ENCODE measurements at regions not wholly inside any gene's neighbourhood (a gene's known extent, or its start where the extent isn't known, plus 50 kb on each side); places are given as distances from the start of the nearest gene placed in this dataset.

GRCh38 chr6:169029861-169030260, 223.8 kb downstream of the THBS2 start:
- Mint-ChIP-seq H3K4me1 (no peaks in the 10 kb centered on the region), H3K4me3 (no peak overlapping the region)

GRCh38 chr6:169028343-169028742, 225.3 kb downstream of the THBS2 start:
- peaks cover 0 to 9% (median 6%) of the 10 kb centered on the region in 3 donors for H3K27me3 Mint-ChIP-seq (ENCODE audit: low read depth in 3 of 3)
- peaks cover 0 to 2% (median 0%) of the 10 kb centered on the region in 6 donors for H3K9me3 Mint-ChIP-seq
- H3K4me1 Mint-ChIP-seq, result no peaks in the 10 kb centered on the region
- DNase-seq, result no peak
- no peak overlapping the region for H3K27ac Mint-ChIP-seq
- H3K36me3 Mint-ChIP-seq, result no peaks in the 10 kb centered on the region
- H3K4me3 Mint-ChIP-seq, result no peak overlapping the region

More at GRCh38 chr6:169029861-169030260, 223.8 kb downstream of the THBS2 start:
- peaks cover 2 to 15% (median 6%) of the 10 kb centered on the region in 3 donors for H3K27me3 Mint-ChIP-seq (ENCODE audit: low read depth in 3 of 3)
- peaks cover 0 to 3% (median 0%) of the 10 kb centered on the region in 6 donors for H3K9me3 Mint-ChIP-seq
- no peaks in the 10 kb centered on the region for H3K36me3 Mint-ChIP-seq
- no peak for DNase-seq
- no peak overlapping the region for H3K27ac Mint-ChIP-seq

GRCh38 chr6:169026175-169026574, 227.5 kb downstream of the THBS2 start:
- Mint-ChIP-seq H3K27me3 (ENCODE audit: low read depth in 3 of 3) (peaks cover 2 to 9% (median 7%) of the 10 kb centered on the region in 3 donors), H3K9me3 (no peaks in the 10 kb centered on the region), H3K4me1 (no peaks in the 10 kb centered on the region), H3K27ac (no peak overlapping the region), H3K36me3 (no peaks in the 10 kb centered on the region), H3K4me3 (no peak overlapping the region)
- no peak for DNase-seq

GRCh38 chr6:169024047-169024660, 229.5 kb downstream of the THBS2 start:
- H3K27me3 Mint-ChIP-seq (ENCODE audit: low read depth in 3 of 3), result peaks cover 2 to 6% (median 4%) of the 10 kb centered on the region in 3 donors
- no peak overlapping the region for H3K4me3 Mint-ChIP-seq
- H3K4me1 Mint-ChIP-seq, result no peaks in the 10 kb centered on the region
- H3K9me3 Mint-ChIP-seq, result no peaks in the 10 kb centered on the region
- DNase-seq, result no peak
- no peaks in the 10 kb centered on the region for H3K36me3 Mint-ChIP-seq
- H3K27ac Mint-ChIP-seq, result no peak overlapping the region

- no peaks in the 10 kb centered on the region for H3K36me3 Mint-ChIP-seq
- H3K4me1 Mint-ChIP-seq, result no peaks in the 10 kb centered on the region
- H3K9me3 Mint-ChIP-seq, result no peaks in the 10 kb centered on the region
- no peak for DNase-seq
- no peak overlapping the region for H3K27ac Mint-ChIP-seq
- peaks cover 2 to 6% (median 4%) of the 10 kb centered on the region in 3 donors for H3K27me3 Mint-ChIP-seq (ENCODE audit: low read depth in 3 of 3)
- H3K4me3 Mint-ChIP-seq, result no peak overlapping the region
Observed at GRCh38 chr6:169023161-169023874, 230.3 kb downstream of the THBS2 start.

- H3K4me1 Mint-ChIP-seq, result no peaks in the 10 kb centered on the region
- peaks cover 2 to 11% (median 8%) of the 10 kb centered on the region in 3 donors for H3K27me3 Mint-ChIP-seq (ENCODE audit: low read depth in 3 of 3)
- peaks cover 3 to 10% (median 7%) of the 10 kb centered on the region in 6 donors for H3K9me3 Mint-ChIP-seq
- no peak for DNase-seq
- no peak overlapping the region for H3K4me3 Mint-ChIP-seq
- peaks cover 0 to 7% (median 0%) of the 10 kb centered on the region in 3 donors for H3K36me3 Mint-ChIP-seq
- H3K27ac Mint-ChIP-seq, result no peak overlapping the region
Observed at GRCh38 chr6:169022079-169022478, 231.6 kb downstream of the THBS2 start.

GRCh38 chr6:169020821-169021220, 232.8 kb downstream of the THBS2 start:
- H3K4me3 Mint-ChIP-seq, result no peak overlapping the region
- H3K27me3 Mint-ChIP-seq (ENCODE audit: low read depth in 3 of 3), result peaks cover 4 to 16% (median 14%) of the 10 kb centered on the region in 3 donors
- peaks cover 0 to 7% (median 3%) of the 10 kb centered on the region in 3 donors for H3K36me3 Mint-ChIP-seq
- H3K27ac Mint-ChIP-seq, result no peak overlapping the region
- H3K4me1 Mint-ChIP-seq, result no peaks in the 10 kb centered on the region
- DNase-seq, result no peak
- H3K9me3 Mint-ChIP-seq, result peaks cover 7 to 17% (median 15%) of the 10 kb centered on the region in 6 donors

- Mint-ChIP-seq H3K27me3 (ENCODE audit: low read depth in 3 of 3) (peaks cover 6 to 22% (median 14%) of the 10 kb centered on the region in 3 donors), H3K27ac (no peak overlapping the region), H3K36me3 (peaks cover 0 to 7% (median 4%) of the 10 kb centered on the region in 3 donors), H3K4me1 (no peaks in the 10 kb centered on the region), H3K9me3 (peaks cover 9 to 25% (median 15%) of the 10 kb centered on the region in 6 donors), H3K4me3 (no peak overlapping the region)
- DNase-seq, result no peak
Observed at GRCh38 chr6:169019727-169020491, 233.7 kb downstream of the THBS2 start.

GRCh38 chr6:169019111-169019510, 234.5 kb downstream of the THBS2 start:
- Mint-ChIP-seq H3K27ac (no peak overlapping the region), H3K4me1 (no peaks in the 10 kb centered on the region), H3K9me3 (peaks cover 9 to 25% (median 15%) of the 10 kb centered on the region in 6 donors), H3K27me3 (ENCODE audit: low read depth in 3 of 3) (peaks cover 6 to 23% (median 14%) of the 10 kb centered on the region in 3 donors), H3K36me3 (peaks cover 0 to 7% (median 4%) of the 10 kb centered on the region in 3 donors), H3K4me3 (no peak overlapping the region)
- no peak for DNase-seq

GRCh38 chr6:169016758-169017157, 236.9 kb downstream of the THBS2 start:
- Mint-ChIP-seq H3K36me3 (peaks cover 0 to 7% (median 4%) of the 10 kb centered on the region in 3 donors), H3K9me3 (peaks cover 10 to 25% (median 16%) of the 10 kb centered on the region in 6 donors), H3K4me1 (no peaks in the 10 kb centered on the region), H3K4me3 (no peak overlapping the region), H3K27ac (no peak overlapping the region), H3K27me3 (ENCODE audit: low read depth in 3 of 3) (peaks cover 4 to 23% (median 11%) of the 10 kb centered on the region in 3 donors)
- DNase-seq, result no peak

GRCh38 chr6:169014211-169015197, 239.1 kb downstream of the THBS2 start:
- Mint-ChIP-seq H3K4me1 (no peaks in the 10 kb centered on the region), H3K4me3 (no peak overlapping the region), H3K36me3 (peaks cover 0 to 7% (median 4%) of the 10 kb centered on the region in 3 donors), H3K27ac (no peak overlapping the region), H3K9me3 (peaks cover 10 to 25% (median 16%) of the 10 kb centered on the region in 6 donors), H3K27me3 (ENCODE audit: low read depth in 3 of 3) (peaks cover 4 to 21% (median 10%) of the 10 kb centered on the region in 3 donors)
- DNase-seq, result no peak

- H3K36me3 Mint-ChIP-seq, result no peaks in the 10 kb centered on the region
- no peaks in the 10 kb centered on the region for H3K4me1 Mint-ChIP-seq
- H3K9me3 Mint-ChIP-seq, result peaks cover 0 to 8% (median 0%) of the 10 kb centered on the region in 6 donors
- DNase-seq, result no peak
- no peak overlapping the region for H3K4me3 Mint-ChIP-seq
- peaks cover 0 to 4% (median 3%) of the 10 kb centered on the region in 3 donors for H3K27me3 Mint-ChIP-seq (ENCODE audit: low read depth in 3 of 3)
- no peak overlapping the region for H3K27ac Mint-ChIP-seq
Observed at GRCh38 chr6:169009628-169010027, 244.0 kb downstream of the THBS2 start.
